Posterior vena cava (tissue), 2 donors: ENCODE measurements at regions not wholly inside any gene's neighbourhood (a gene's known extent, or its start where the extent isn't known, plus 50 kb on each side); places are given as distances from the start of the nearest gene placed in this dataset.

ENCODE experiments used
- DNase-seq: peaks from one replicate; pipeline ENCODE4 v3.0.0-alpha.2; 2020; ENCODE audit warnings: low spot score
- intact Hi-C, 2 donors: fragments of 100-400 bp; cut with DNase I; formaldehyde crosslinking; loops; one replicate each; pipeline versions ENCODE4 v1.14.1 to v1.14.2; 2022 to 2023
- donor health status: DM: yes; HTN: yes; CAD: no.
- donor health status: DM: yes; HTN: yes; CAD: no.

GRCh38 chr11:27287205-27287604 lies 75.8 kb downstream of the CCDC34 start:
- DNase-seq = no peak
- intact Hi-C loops = no loop called here

GRCh38 chr11:27285761-27286160 lies 77.3 kb downstream of the CCDC34 start:
- DNase-seq = no peak

GRCh38 chr11:27282806-27283205 lies 80.2 kb downstream of the CCDC34 start:
- intact Hi-C loops = no loop called here
- DNase-seq = no peak

More at GRCh38 chr11:27285761-27286160, 77.3 kb downstream of the CCDC34 start:
- intact Hi-C loops = no loop called here

- no peak for DNase-seq
- intact Hi-C loops = no loop called here
Observed at GRCh38 chr11:27281740-27282590, 81.0 kb downstream of the CCDC34 start.

- DNase-seq = no peak
- intact Hi-C loops = no loop called here
Observed at GRCh38 chr11:27281276-27281675, 81.7 kb downstream of the CCDC34 start.

- no peak for DNase-seq
- intact Hi-C loops = no loop called here
Observed at GRCh38 chr11:27280140-27280539, 82.9 kb downstream of the CCDC34 start.

- no peak for DNase-seq
- intact Hi-C loops = no loop called here
Observed at GRCh38 chr11:27279460-27279859, 83.6 kb downstream of the CCDC34 start.

GRCh38 chr11:27277843-27278242 lies 85.2 kb downstream of the CCDC34 start:
- no peak for DNase-seq
- intact Hi-C loops = no loop called here

- intact Hi-C loops = no loop called here
- DNase-seq = no peak
Observed at GRCh38 chr11:27276141-27276540, 86.9 kb downstream of the CCDC34 start.

GRCh38 chr11:27274854-27275395 lies 88.1 kb downstream of the CCDC34 start:
- intact Hi-C loops = no loop called here
- no peak for DNase-seq

GRCh38 chr11:27266125-27266524 lies 96.9 kb downstream of the CCDC34 start:
- no peak for DNase-seq
- intact Hi-C loops = no loop called here

GRCh38 chr11:27263986-27264385 lies 99.0 kb downstream of the CCDC34 start:
- no peak for DNase-seq
- intact Hi-C loops = no loop called here

GRCh38 chr11:27263046-27263445 lies 100.0 kb downstream of the CCDC34 start:
- intact Hi-C loops = no loop called here
- DNase-seq = no peak

- no peak for DNase-seq
- intact Hi-C loops = no loop called here
Observed at GRCh38 chr11:27255447-27255828, 107.6 kb downstream of the CCDC34 start.

GRCh38 chr11:27254744-27255446 lies 108.1 kb downstream of the CCDC34 start:
- intact Hi-C loops = no loop called here

GRCh38 chr11:27253224-27253623 lies 109.8 kb downstream of the CCDC34 start:
- no peak for DNase-seq
- intact Hi-C loops = no loop called here

More at GRCh38 chr11:27254744-27255446, 108.1 kb downstream of the CCDC34 start:
- DNase-seq = no peak

- intact Hi-C loops = no loop called here
- no peak for DNase-seq
Observed at GRCh38 chr11:27250867-27251665, 111.9 kb downstream of the CCDC34 start.

- intact Hi-C loops = no loop called here
- no peak for DNase-seq
Observed at GRCh38 chr11:27248576-27249509, 114.2 kb downstream of the CCDC34 start.

- intact Hi-C loops = no loop called here
- DNase-seq = no peak
Observed at GRCh38 chr11:27247660-27248059, 115.4 kb downstream of the CCDC34 start.
